CD4-positive, alpha-beta T cell treated with Interleukin-21 for 1 hour (primary cell): ENCODE measurements at regions not wholly inside any gene's neighbourhood (a gene's known extent, or its start where the extent isn't known, plus 50 kb on each side); places are given as distances from the start of the nearest gene placed in this dataset.

Experiments used
- DNase-seq: peaks from one replicate; pipeline ENCODE4 v3.0.0-alpha.2; 2020

GRCh38 chr10:89153971-89154370 lies 53.1 kb downstream of the CH25H start:
- no peak for DNase-seq

GRCh38 chr10:89153116-89153515 lies 54.0 kb downstream of the CH25H start:
- no peak for DNase-seq

- no peak for DNase-seq
These were observed 55.3 kb downstream of the CH25H start for GRCh38 chr10:89151857-89152256.

- DNase-seq: no peak
These were observed 59.1 kb downstream of the CH25H start for GRCh38 chr10:89148061-89148460.

GRCh38 chr10:89147256-89147655 lies 59.9 kb downstream of the CH25H start:
- no peak for DNase-seq

GRCh38 chr10:89144836-89145235 lies 62.3 kb downstream of the CH25H start:
- DNase-seq: no peak

- DNase-seq: no peak
These were observed 64.5 kb downstream of the CH25H start for GRCh38 chr10:89142590-89142989.

GRCh38 chr10:89138755-89139490 lies 68.2 kb downstream of the CH25H start:
- DNase-seq: no peak

- no peak for DNase-seq
These were observed 72.2 kb downstream of the CH25H start for GRCh38 chr10:89134963-89135362.

GRCh38 chr10:89129911-89130310 lies 77.2 kb downstream of the CH25H start:
- peak; percentile 11 for DNase-seq

GRCh38 chr10:89122433-89123051 lies 84.6 kb downstream of the CH25H start:
- DNase-seq: no peak

- DNase-seq: no peak
These were observed 85.4 kb downstream of the CH25H start for GRCh38 chr10:89121764-89122020.

- no peak for DNase-seq
These were observed 86.0 kb downstream of the CH25H start for GRCh38 chr10:89120931-89121763.

- DNase-seq: no peak
These were observed 87.5 kb downstream of the CH25H start for GRCh38 chr10:89119651-89120050.

- no peak for DNase-seq
These were observed 89.0 kb downstream of the CH25H start for GRCh38 chr10:89118091-89118490.

- no peak for DNase-seq
These were observed 91.1 kb downstream of the CH25H start for GRCh38 chr10:89115876-89116627.

- DNase-seq: no peak
These were observed 92.1 kb downstream of the CH25H start for GRCh38 chr10:89114846-89115625.

- DNase-seq: no peak
These were observed 104.4 kb downstream of the CH25H start for GRCh38 chr10:89102735-89103134.

- DNase-seq: no peak
These were observed 105.2 kb downstream of the CH25H start for GRCh38 chr10:89101943-89102342.

- no peak for DNase-seq
These were observed 106.4 kb downstream of the CH25H start for GRCh38 chr10:89100680-89101079.

GRCh38 chr10:89097226-89097625 lies 106.6 kb downstream of the FAS start:
- DNase-seq: no peak

GRCh38 chr10:89095701-89096391 lies 105.2 kb downstream of the FAS start:
- DNase-seq: no peak
